MCF 10A (cell line): ENCODE measurements at regions not wholly inside any gene's neighbourhood (a gene's known extent, or its start where the extent isn't known, plus 50 kb on each side); places are given as distances from the start of the nearest gene placed in this dataset.

Experiments
- BruUV-seq: library from RNA; stranded (reverse); fragments of 400-500 nt; replicated peaks from 2 replicates; lab custom pipeline; 2021; lab: Mats Ljungman, UMichigan
- CTCF ChIA-PET: fragments of 300-600 bp; sonication (Branson Sonifier 250); formaldehyde crosslinking; extraction: SDS; loops from one replicate; lab custom pipeline; 2021; ENCODE audit warnings: antibody characterized with exemption, inconsistent platforms; lab: Yijun Ruan, JAX
- POLR2A ChIA-PET: fragments of 300-600, 350-650 bp; sonication (Branson Sonifier 250); formaldehyde crosslinking; extraction: SDS; loops from one replicate; lab custom pipeline; 2020; ENCODE audit warnings: antibody characterized with exemption, inconsistent platforms; lab: Yijun Ruan, JAX
- DNase-seq: peaks from one replicate; pipeline ENCODE4 v3.0.0-alpha.2; 2018; ENCODE audit not compliant: unreplicated experiment
- H3K27ac Mint-ChIP-seq: one replicate; pipeline ENCODE4 v1.8.0; 2022; ENCODE audit warnings: mild to moderate bottlenecking, low read depth, mixed read lengths; ENCODE audit not compliant: unreplicated experiment
- H3K27me3 Mint-ChIP-seq: one replicate; pipeline ENCODE4 v1.8.0; 2022; ENCODE audit warnings: mixed read lengths; ENCODE audit not compliant: insufficient read depth, unreplicated experiment
- H3K36me3 Mint-ChIP-seq: one replicate; pipeline ENCODE4 v1.8.0; 2022; ENCODE audit warnings: mild to moderate bottlenecking, moderate library complexity, mixed read lengths; ENCODE audit not compliant: insufficient read depth, unreplicated experiment
- H3K4me1 Mint-ChIP-seq: one replicate; pipeline ENCODE4 v1.8.0; 2022; ENCODE audit warnings: mixed read lengths; ENCODE audit not compliant: insufficient read depth, unreplicated experiment
- H3K4me3 Mint-ChIP-seq: one replicate; pipeline ENCODE4 v1.8.0; 2022; ENCODE audit warnings: mild to moderate bottlenecking, moderate library complexity, mixed read lengths; ENCODE audit not compliant: unreplicated experiment
- H3K9me3 Mint-ChIP-seq: one replicate; pipeline ENCODE4 v1.8.0; 2022; ENCODE audit warnings: mixed read lengths; ENCODE audit not compliant: unreplicated experiment
- CTCF ChIP-seq: fragments of 200-600 bp; IDR thresholded peaks from one replicate; pipeline ENCODE4 v1.8.0; 2022; ENCODE audit warnings: antibody characterized with exemption, mild to moderate bottlenecking; ENCODE audit not compliant: unreplicated experiment
- intact Hi-C: fragments of 100-400 bp; cut with micrococcal nuclease; formaldehyde crosslinking; loops from 2 replicates; pipeline ENCODE4 v1.14.1; 2022

- Mint-ChIP-seq H3K4me1 (no peaks in the 10 kb centered on the region), H3K4me3 (no peak overlapping the region), H3K36me3 (no peaks in the 10 kb centered on the region), H3K9me3 (peaks cover 5% of the 10 kb centered on the region), H3K27ac (no peak overlapping the region), H3K27me3 (peaks cover 12% of the 10 kb centered on the region)
- intact Hi-C loops = no loop called here
- CTCF ChIA-PET = no interaction called here
- TF ChIP-seq CTCF = no peak
- POLR2A ChIA-PET = no interaction called here
- DNase-seq = no peak
- BruUV-seq = no TSS peak
Observed at GRCh38 chr6:169862043-169862891, 110.8 kb downstream of the ERMARD start.

DNA sequence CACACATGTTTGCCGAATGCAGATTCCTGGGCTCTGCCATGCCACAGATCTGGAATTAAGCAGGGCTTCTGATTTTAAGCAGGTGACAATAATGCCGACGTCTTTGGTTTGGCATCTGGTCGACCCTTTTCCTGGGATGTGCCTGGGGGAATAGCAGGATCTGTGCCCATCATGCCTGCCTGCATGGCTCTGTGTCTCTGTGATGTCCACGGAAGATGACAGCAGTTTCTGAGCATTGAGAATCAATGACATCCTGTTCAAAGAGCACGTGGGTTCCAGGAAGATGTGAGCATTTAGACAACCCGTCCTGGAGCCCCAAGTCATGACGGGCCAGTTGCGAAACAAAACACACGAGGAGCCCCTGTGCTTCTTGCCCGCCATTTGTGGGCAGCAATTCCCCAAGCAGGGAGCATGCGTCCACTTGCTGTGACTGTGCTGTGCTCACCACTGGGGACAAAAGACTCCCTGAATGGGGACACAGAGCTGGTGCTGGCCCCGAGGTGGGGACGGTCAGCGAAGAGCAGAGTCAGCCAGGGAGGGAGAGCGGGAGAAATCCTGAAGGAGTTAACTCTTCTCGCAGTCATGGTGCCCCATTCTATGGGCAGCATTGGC lies 110.1 kb downstream of the ERMARD start:
- Mint-ChIP-seq H3K36me3 (no peaks in the 10 kb centered on the region), H3K27me3 (peaks cover 12% of the 10 kb centered on the region), H3K27ac (no peak overlapping the region), H3K9me3 (peaks cover 5% of the 10 kb centered on the region), H3K4me1 (no peaks in the 10 kb centered on the region), H3K4me3 (no peak overlapping the region)
- BruUV-seq = no TSS peak
- POLR2A ChIA-PET = no interaction called here
- intact Hi-C loops = no loop called here
- DNase-seq = no peak
- CTCF ChIA-PET = no interaction called here
- no peak for TF ChIP-seq CTCF

- Mint-ChIP-seq H3K4me1 (no peaks in the 10 kb centered on the region), H3K4me3 (no peak overlapping the region), H3K9me3 (peaks cover 5% of the 10 kb centered on the region), H3K27me3 (peaks cover 12% of the 10 kb centered on the region), H3K36me3 (no peaks in the 10 kb centered on the region), H3K27ac (no peak overlapping the region)
- intact Hi-C loops = no loop called here
- BruUV-seq = no TSS peak
- DNase-seq = no peak
- CTCF ChIA-PET = interaction anchor here (1.9 kb wide), 1 partner anchor 28 kb away, joined by 5 read pairs; no protein-coding TSS in a partner anchor
- POLR2A ChIA-PET = no interaction called here
- no peak for TF ChIP-seq CTCF
Observed at GRCh38 chr6:169859978-169860703, 108.7 kb downstream of the ERMARD start.

- H3K27ac Mint-ChIP-seq = no peak overlapping the region
- DNase-seq = no peak
- H3K27me3 Mint-ChIP-seq = peaks cover 12% of the 10 kb centered on the region
- no peaks in the 10 kb centered on the region for H3K4me1 Mint-ChIP-seq
- H3K9me3 Mint-ChIP-seq = peaks cover 5% of the 10 kb centered on the region
- intact Hi-C loops = no loop called here
- BruUV-seq = no TSS peak
- CTCF ChIA-PET = interaction anchor here (1.9 kb wide), 1 partner anchor 28 kb away, joined by 5 read pairs; no protein-coding TSS in a partner anchor
- H3K4me3 Mint-ChIP-seq = no peak overlapping the region
- H3K36me3 Mint-ChIP-seq = no peaks in the 10 kb centered on the region
- POLR2A ChIA-PET = no interaction called here
- no peak for TF ChIP-seq CTCF
Observed at GRCh38 chr6:169859401-169859977, 108.1 kb downstream of the ERMARD start.
